A673 (cell line): ENCODE measurements at regions not wholly inside any gene's neighbourhood (a gene's known extent, or its start where the extent isn't known, plus 50 kb on each side); places are given as distances from the start of the nearest gene placed in this dataset.

Experiments used
- EZH2 ChIP-seq: fragments of 200-600 bp; sonication (generic); IDR thresholded peaks from 2 replicates; pipeline ENCODE4 v1.6.1; 2017; ENCODE audit warnings: borderline replicate concordance, low read depth, mild to moderate bottlenecking, mixed read lengths, antibody characterized with exemption, low read length; ENCODE audit not compliant: poor library complexity, severe bottlenecking
- TF ChIP-seq, protein P1 (sequence below): fragments of 300-800, 200-600 bp; sonication (generic); conservative IDR thresholded peaks from 2 replicates; pipeline ENCODE4 v1.5.1; 2017; ENCODE audit warnings: low read depth, mild to moderate bottlenecking, antibody characterized with exemption, low read length, moderate library complexity, mixed read lengths

DNA sequence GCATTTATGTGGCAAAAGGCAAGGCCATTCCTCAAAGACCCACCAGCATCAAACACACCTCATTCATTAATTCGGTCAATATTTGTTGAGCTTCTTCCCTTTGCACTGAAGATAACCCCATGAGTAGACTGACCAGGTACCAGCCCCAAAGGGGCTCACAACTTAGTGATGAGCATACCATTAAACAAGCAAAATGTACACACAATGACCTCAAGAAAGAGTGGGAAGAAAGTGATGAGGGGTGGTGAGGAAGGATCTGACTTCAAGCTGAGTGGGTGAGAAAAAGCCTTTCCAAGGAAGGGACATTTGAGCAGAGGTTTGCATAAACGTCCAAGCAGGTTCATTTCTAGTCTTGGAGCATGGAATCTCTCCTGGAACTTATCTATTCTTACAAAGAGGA lies 562.5 kb downstream of the TOX3 start:
- TF ChIP-seq, protein P1, sequence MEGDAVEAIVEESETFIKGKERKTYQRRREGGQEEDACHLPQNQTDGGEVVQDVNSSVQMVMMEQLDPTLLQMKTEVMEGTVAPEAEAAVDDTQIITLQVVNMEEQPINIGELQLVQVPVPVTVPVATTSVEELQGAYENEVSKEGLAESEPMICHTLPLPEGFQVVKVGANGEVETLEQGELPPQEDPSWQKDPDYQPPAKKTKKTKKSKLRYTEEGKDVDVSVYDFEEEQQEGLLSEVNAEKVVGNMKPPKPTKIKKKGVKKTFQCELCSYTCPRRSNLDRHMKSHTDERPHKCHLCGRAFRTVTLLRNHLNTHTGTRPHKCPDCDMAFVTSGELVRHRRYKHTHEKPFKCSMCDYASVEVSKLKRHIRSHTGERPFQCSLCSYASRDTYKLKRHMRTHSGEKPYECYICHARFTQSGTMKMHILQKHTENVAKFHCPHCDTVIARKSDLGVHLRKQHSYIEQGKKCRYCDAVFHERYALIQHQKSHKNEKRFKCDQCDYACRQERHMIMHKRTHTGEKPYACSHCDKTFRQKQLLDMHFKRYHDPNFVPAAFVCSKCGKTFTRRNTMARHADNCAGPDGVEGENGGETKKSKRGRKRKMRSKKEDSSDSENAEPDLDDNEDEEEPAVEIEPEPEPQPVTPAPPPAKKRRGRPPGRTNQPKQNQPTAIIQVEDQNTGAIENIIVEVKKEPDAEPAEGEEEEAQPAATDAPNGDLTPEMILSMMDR: no peak
- TF ChIP-seq EZH2: no peak
